ENCODE measurements at regions not wholly inside any gene's neighbourhood (a gene's known extent, or its start where the extent isn't known, plus 50 kb on each side); places are given as distances from the start of the nearest gene placed in this dataset.

- no peak overlapping the region for H4K91ac ChIP-seq (replicated peaks; ENCODE audit: insufficient read length, low read length)
- H3K27ac ChIP-seq (ENCODE audit: low read depth, low read length), result no peak overlapping the region
- H2BK120ac ChIP-seq (replicated peaks; ENCODE audit: low read depth, low read length), result no peak overlapping the region
- H3K9me3 ChIP-seq (ENCODE audit: insufficient read depth in 2 of 2, low read depth in 1 of 2, low read length in 1 of 2), result peaks cover 0 to 8% of the 10 kb centered on the region in 2 experiments; a peak in 1 of 4 replicates
- H3K23me2 ChIP-seq (ENCODE audit: low read depth, low read length), result no peaks in the 10 kb centered on the region
- H2AK5ac ChIP-seq (ENCODE audit: low read depth, low read length), result no peak overlapping the region
- H3K36me3 ChIP-seq (ENCODE audit: control insufficient read depth in 2 of 4, insufficient read depth in 4 of 4, low read length in 3 of 4), result no peaks in the 10 kb centered on the region
- no peak for DNase-seq (ENCODE audit: low read depth in 1 of 2, low spot score in 2 of 2)
- H3K4ac ChIP-seq (replicated peaks; ENCODE audit: insufficient read length, low read depth, low read length), result no peak overlapping the region
- no peaks in the 10 kb centered on the region for H4K20me1 ChIP-seq (replicated peaks in 1 of 2; ENCODE audit: control insufficient read depth in 1 of 2, insufficient read depth in 2 of 2, low read length in 2 of 2)
- no peak overlapping the region for H3K4me2 ChIP-seq (ENCODE audit: insufficient read depth in 1 of 2, low read depth in 2 of 2, low read length in 2 of 2)
- no peaks in the 10 kb centered on the region for H3K27me3 ChIP-seq (replicated peaks in 1 of 4; ENCODE audit: control insufficient read depth in 3 of 4, extremely low read depth in 1 of 4, insufficient read depth in 3 of 4, low read length in 3 of 4)
- no peak overlapping the region for H4K8ac ChIP-seq (ENCODE audit: extremely low read depth, insufficient read depth, low read length)
- no peak overlapping the region for H3K18ac ChIP-seq (ENCODE audit: extremely low read depth, low read length)
- H2BK15ac ChIP-seq (ENCODE audit: low read length), result no peak overlapping the region
- no peak overlapping the region for H3K14ac ChIP-seq (ENCODE audit: insufficient read length)
- WGBS, 2 experiments (ENCODE audit: extremely low coverage in 1 of 2, insufficient coverage in 1 of 2, insufficient read length in 1 of 2, insufficient replicate concordance in 2 of 2, low coverage in 1 of 2, low lambda C conversion rate in 2 of 2, missing lambda C conversion rate in 1 of 2), result 96% methylated on average over 22 of the region's 69 CpGs; no CpG with 5 or more reads in 1 of the 2 experiments
- no peak overlapping the region for H3K56ac ChIP-seq (replicated peaks; ENCODE audit: insufficient read length, low read depth, low read length)
- H3K79me1 ChIP-seq (ENCODE audit: low read depth, low read length), result no peaks in the 10 kb centered on the region
- no peak overlapping the region for H2BK12ac ChIP-seq (ENCODE audit: low read depth, low read length)
- H2AFZ ChIP-seq (ENCODE audit: low read length), result no peak overlapping the region
- ChIA-PET POLR2A (ENCODE audit: partially characterized antibody) (no interaction called here), CTCF (ENCODE audit: partially characterized antibody) (interaction anchor here (0.6 to 1.7 kb wide), 5 partner anchors 20 to 130 kb away, joined by 3 to 9 read pairs (median 3); no protein-coding TSS in a partner anchor)
- FAIRE-seq, result no peak
- no peak overlapping the region for H3K9ac ChIP-seq (replicated peaks in 1 of 4; ENCODE audit: extremely low read depth in 1 of 4, low read depth in 3 of 4, low read length in 3 of 4)
- no peak overlapping the region for H3K4me3 ChIP-seq (ENCODE audit: extremely low read depth in 1 of 4, insufficient read depth in 2 of 4, low read depth in 3 of 4, low read length in 4 of 4)
- no peaks in the 10 kb centered on the region for H3K4me1 ChIP-seq (replicated peaks in 1 of 4; ENCODE audit: control insufficient read depth in 3 of 4, insufficient read depth in 4 of 4, low read length in 3 of 4)
- H4K5ac ChIP-seq (ENCODE audit: insufficient read length, low read depth, low read length), result no peak overlapping the region
- H3K23ac ChIP-seq (ENCODE audit: insufficient read length), result no peak overlapping the region
- H3K79me2 ChIP-seq (ENCODE audit: control insufficient read depth in 1 of 2, insufficient read depth in 2 of 2, low read length in 2 of 2), result no peaks in the 10 kb centered on the region
- no peak overlapping the region for H2BK20ac ChIP-seq (ENCODE audit: low read length)
- H2BK5ac ChIP-seq (ENCODE audit: low read depth, low read length), result no peak overlapping the region
- no peak for TF ChIP-seq SAP30 (IDR thresholded peaks at IDR 0.05; ENCODE audit: insufficient read depth, insufficient replicate concordance, low read length)
- TF ChIP-seq BRCA1 (IDR thresholded peaks at IDR 0.05; ENCODE audit: low read depth, low read length), result no peak
- TF ChIP-seq KDM5A (IDR thresholded peaks at IDR 0.05; ENCODE audit: low read length), result no peak
- TF ChIP-seq ATF3 (IDR thresholded peaks at IDR 0.05; ENCODE audit: insufficient read depth, low read depth, low read length), result no peak
- no peak for TF ChIP-seq USF2 (IDR thresholded peaks at IDR 0.05; ENCODE audit: low read length)
- TF ChIP-seq SP2 (IDR thresholded peaks at IDR 0.05; ENCODE audit: low read length), result no peak
- TF ChIP-seq, protein P1, sequence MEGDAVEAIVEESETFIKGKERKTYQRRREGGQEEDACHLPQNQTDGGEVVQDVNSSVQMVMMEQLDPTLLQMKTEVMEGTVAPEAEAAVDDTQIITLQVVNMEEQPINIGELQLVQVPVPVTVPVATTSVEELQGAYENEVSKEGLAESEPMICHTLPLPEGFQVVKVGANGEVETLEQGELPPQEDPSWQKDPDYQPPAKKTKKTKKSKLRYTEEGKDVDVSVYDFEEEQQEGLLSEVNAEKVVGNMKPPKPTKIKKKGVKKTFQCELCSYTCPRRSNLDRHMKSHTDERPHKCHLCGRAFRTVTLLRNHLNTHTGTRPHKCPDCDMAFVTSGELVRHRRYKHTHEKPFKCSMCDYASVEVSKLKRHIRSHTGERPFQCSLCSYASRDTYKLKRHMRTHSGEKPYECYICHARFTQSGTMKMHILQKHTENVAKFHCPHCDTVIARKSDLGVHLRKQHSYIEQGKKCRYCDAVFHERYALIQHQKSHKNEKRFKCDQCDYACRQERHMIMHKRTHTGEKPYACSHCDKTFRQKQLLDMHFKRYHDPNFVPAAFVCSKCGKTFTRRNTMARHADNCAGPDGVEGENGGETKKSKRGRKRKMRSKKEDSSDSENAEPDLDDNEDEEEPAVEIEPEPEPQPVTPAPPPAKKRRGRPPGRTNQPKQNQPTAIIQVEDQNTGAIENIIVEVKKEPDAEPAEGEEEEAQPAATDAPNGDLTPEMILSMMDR (IDR thresholded peaks at IDR 0.05; ENCODE audit: control extremely low read depth in 1 of 3, insufficient read depth in 1 of 3, low read depth in 1 of 3, low read length in 3 of 3), result no peak
- no peak for TF ChIP-seq FOSL1 (IDR thresholded peaks at IDR 0.05; ENCODE audit: insufficient read depth, low read depth, low read length)
Measured at GRCh38 chr2:175256806-175257585, 75.5 kb upstream of the ATP5MC3 start.

Data from H1 (cell line).